ENCODE measurements at regions not wholly inside any gene's neighbourhood (a gene's known extent, or its start where the extent isn't known, plus 50 kb on each side); places are given as distances from the start of the nearest gene placed in this dataset.

DNA sequence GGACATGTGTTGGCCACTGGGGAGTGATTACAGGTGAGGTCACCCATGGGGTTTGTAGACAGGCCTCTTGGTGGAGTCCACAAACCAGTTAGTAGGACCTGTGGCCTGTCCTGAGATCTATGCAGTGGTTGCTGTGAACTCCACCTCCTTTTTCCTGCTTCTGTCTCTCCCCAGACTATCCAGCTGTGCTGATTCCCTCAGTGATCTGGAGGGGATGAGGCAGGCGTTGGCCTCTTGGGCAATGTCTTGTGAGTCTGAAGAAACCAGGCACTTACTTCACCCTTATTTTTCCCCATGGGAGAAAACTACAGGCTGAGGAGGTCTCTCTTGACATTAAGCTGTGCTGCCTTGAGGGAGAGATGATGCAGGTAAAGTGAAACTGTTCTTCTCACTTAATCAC lies 257.2 kb upstream of the PRICKLE1 start:
- intact Hi-C loops (cut with micrococcal nuclease): no loop called here
- no peak for DNase-seq
- Histone ChIP-seq H4K20me1 (ENCODE audit: insufficient read depth, low read length) (no peaks in the 10 kb centered on the region), H3K4me1 (ENCODE audit: control insufficient read depth in 1 of 2, insufficient read depth in 2 of 2, low read length in 2 of 2) (no peaks in the 10 kb centered on the region), H3K79me2 (ENCODE audit: insufficient read depth, low read length) (no peaks in the 10 kb centered on the region), H3K27ac (ENCODE audit: low read depth in 1 of 2, low read length in 2 of 2) (no peak overlapping the region), H3K4me3 (replicated peaks in 1 of 3; ENCODE audit: low read depth in 2 of 3, low read length in 3 of 3) (no peak overlapping the region), H3K27me3 (ENCODE audit: control insufficient read depth in 2 of 2, insufficient read depth in 2 of 2, low read length in 2 of 2) (no peaks in the 10 kb centered on the region), H3K9ac (ENCODE audit: insufficient read depth, low read length, poor library complexity, severe bottlenecking) (no peak overlapping the region), H3K4me2 (replicated peaks; ENCODE audit: extremely low read depth, low read length, poor library complexity, severe bottlenecking) (no peak overlapping the region), H3K36me3 (replicated peaks in 1 of 2; ENCODE audit: control insufficient read depth in 1 of 2, insufficient read depth in 2 of 2, low read length in 2 of 2) (no peaks in the 10 kb centered on the region), H3K9me3 (replicated peaks in 1 of 2; ENCODE audit: control insufficient read depth in 1 of 2, insufficient read depth in 1 of 2, low read length in 2 of 2) (no peaks in the 10 kb centered on the region), H2AFZ (ENCODE audit: insufficient read depth, low read depth, low read length, poor library complexity, severe bottlenecking) (no peak overlapping the region)
- H3K4me1 Mint-ChIP-seq: no peaks in the 10 kb centered on the region
- H3K4me3 Mint-ChIP-seq: no peak overlapping the region
- H3K36me3 Mint-ChIP-seq: no peaks in the 10 kb centered on the region
- TF ChIP-seq, protein P1, sequence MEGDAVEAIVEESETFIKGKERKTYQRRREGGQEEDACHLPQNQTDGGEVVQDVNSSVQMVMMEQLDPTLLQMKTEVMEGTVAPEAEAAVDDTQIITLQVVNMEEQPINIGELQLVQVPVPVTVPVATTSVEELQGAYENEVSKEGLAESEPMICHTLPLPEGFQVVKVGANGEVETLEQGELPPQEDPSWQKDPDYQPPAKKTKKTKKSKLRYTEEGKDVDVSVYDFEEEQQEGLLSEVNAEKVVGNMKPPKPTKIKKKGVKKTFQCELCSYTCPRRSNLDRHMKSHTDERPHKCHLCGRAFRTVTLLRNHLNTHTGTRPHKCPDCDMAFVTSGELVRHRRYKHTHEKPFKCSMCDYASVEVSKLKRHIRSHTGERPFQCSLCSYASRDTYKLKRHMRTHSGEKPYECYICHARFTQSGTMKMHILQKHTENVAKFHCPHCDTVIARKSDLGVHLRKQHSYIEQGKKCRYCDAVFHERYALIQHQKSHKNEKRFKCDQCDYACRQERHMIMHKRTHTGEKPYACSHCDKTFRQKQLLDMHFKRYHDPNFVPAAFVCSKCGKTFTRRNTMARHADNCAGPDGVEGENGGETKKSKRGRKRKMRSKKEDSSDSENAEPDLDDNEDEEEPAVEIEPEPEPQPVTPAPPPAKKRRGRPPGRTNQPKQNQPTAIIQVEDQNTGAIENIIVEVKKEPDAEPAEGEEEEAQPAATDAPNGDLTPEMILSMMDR (IDR thresholded peaks at IDR 0.05): no peak
- H3K27me3 Mint-ChIP-seq (ENCODE audit: low read depth in 3 of 3): peaks cover 0 to 2% (median 2%) of the 10 kb centered on the region in 3 donors
- no peak overlapping the region for H3K27ac Mint-ChIP-seq
- H3K9me3 Mint-ChIP-seq: peaks cover 4 to 16% (median 9%) of the 10 kb centered on the region in 7 donors
- WGBS (ENCODE audit: insufficient coverage): no CpG with 5 or more reads among the region's 1 CpG

DNA sequence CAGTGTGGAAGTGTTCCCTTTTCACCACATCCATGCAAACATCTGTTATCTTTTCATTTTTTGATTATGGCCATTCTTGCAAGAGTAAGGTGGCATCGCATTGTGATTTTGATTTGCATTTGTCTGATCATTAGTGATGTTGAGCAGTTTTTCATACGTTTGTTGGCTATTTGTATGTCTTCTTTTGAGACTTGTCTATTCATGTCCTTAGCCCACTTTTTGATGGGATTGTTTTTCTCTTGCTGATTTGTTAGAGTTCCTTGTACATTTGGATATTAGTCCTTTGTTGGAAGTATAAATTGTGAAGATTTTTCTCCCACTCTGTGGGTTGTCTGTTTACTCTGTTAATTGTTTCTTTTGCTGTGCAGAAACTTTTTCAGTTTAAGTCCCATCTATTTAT lies 244.5 kb upstream of the PRICKLE1 start:
- H4K20me1 ChIP-seq (ENCODE audit: insufficient read depth, low read length): no peaks in the 10 kb centered on the region
- H3K4me2 ChIP-seq (replicated peaks; ENCODE audit: extremely low read depth, low read length, poor library complexity, severe bottlenecking): no peak overlapping the region
- no peaks in the 10 kb centered on the region for H3K27me3 ChIP-seq (ENCODE audit: control insufficient read depth in 2 of 2, insufficient read depth in 2 of 2, low read length in 2 of 2)
- H3K27ac ChIP-seq (ENCODE audit: low read depth in 1 of 2, low read length in 2 of 2): no peak overlapping the region
- Mint-ChIP-seq H3K4me1 (no peaks in the 10 kb centered on the region), H3K27me3 (ENCODE audit: low read depth in 3 of 3) (peaks cover 0 to 2% (median 0%) of the 10 kb centered on the region in 3 donors), H3K36me3 (no peaks in the 10 kb centered on the region), H3K4me3 (no peak overlapping the region), H3K9me3 (peaks cover under 1 to 14% (median 4%) of the 10 kb centered on the region in 7 donors), H3K27ac (no peak overlapping the region)
- DNase-seq: no peak
- TF ChIP-seq, protein P1 (IDR thresholded peaks at IDR 0.05): no peak
- H3K36me3 ChIP-seq (replicated peaks in 1 of 2; ENCODE audit: control insufficient read depth in 1 of 2, insufficient read depth in 2 of 2, low read length in 2 of 2): no peaks in the 10 kb centered on the region
- intact Hi-C loops (cut with micrococcal nuclease): no loop called here
- H3K4me1 ChIP-seq (ENCODE audit: control insufficient read depth in 1 of 2, insufficient read depth in 2 of 2, low read length in 2 of 2): no peaks in the 10 kb centered on the region
- no CpG with 5 or more reads among the region's 2 CpGs for WGBS (ENCODE audit: insufficient coverage)
- no peak overlapping the region for H3K4me3 ChIP-seq (replicated peaks in 1 of 3; ENCODE audit: low read depth in 2 of 3, low read length in 3 of 3)
- H2AFZ ChIP-seq (ENCODE audit: insufficient read depth, low read depth, low read length, poor library complexity, severe bottlenecking): no peak overlapping the region
- H3K9ac ChIP-seq (ENCODE audit: insufficient read depth, low read length, poor library complexity, severe bottlenecking): no peak overlapping the region
- no peaks in the 10 kb centered on the region for H3K79me2 ChIP-seq (ENCODE audit: insufficient read depth, low read length)
- peaks cover 0 to 4% of the 10 kb centered on the region in 2 donors for H3K9me3 ChIP-seq (replicated peaks in 1 of 2; ENCODE audit: control insufficient read depth in 1 of 2, insufficient read depth in 1 of 2, low read length in 2 of 2)
